Effector memory CD8-positive, alpha-beta T cell (primary cell): ENCODE measurements at regions not wholly inside any gene's neighbourhood (a gene's known extent, or its start where the extent isn't known, plus 50 kb on each side); places are given as distances from the start of the nearest gene placed in this dataset.
A peak's percentile ranks its signal among the peaks of the same experiment; 100 is the strongest.

Source experiments
- ATAC-seq: fragments of 150-1000 bp; cut with Tn5 transposase; replicated peaks from 2 replicates; pipeline ENCODE4 v1.10.0; 2021; ENCODE audit warnings: mild to moderate bottlenecking, moderate library complexity
- DNase-seq, 3 experiments: peaks; one replicate each; pipeline ENCODE4 v3.0.0; 2021
- H3K27ac Mint-ChIP-seq, 2 donors: one replicate each; pipeline ENCODE4 v1.8.0; 2022; ENCODE audit warnings: mild to moderate bottlenecking in 2 of 2, mixed read lengths in 2 of 2, moderate library complexity in 2 of 2
- H3K27me3 Mint-ChIP-seq, 2 donors: one replicate each; pipeline ENCODE4 v1.8.0; 2022; ENCODE audit warnings: mixed read lengths in 2 of 2
- H3K36me3 Mint-ChIP-seq: one replicate; pipeline ENCODE4 v1.8.0; 2022; ENCODE audit warnings: mild to moderate bottlenecking, moderate library complexity, mixed read lengths; ENCODE audit not compliant: insufficient read depth
- H3K4me1 Mint-ChIP-seq, 2 donors: one replicate each; pipeline ENCODE4 v1.8.0; 2022; ENCODE audit warnings: low read depth in 2 of 2, mixed read lengths in 2 of 2
- H3K4me3 Mint-ChIP-seq, 2 donors: one replicate each; pipeline ENCODE4 v1.8.0; 2022; ENCODE audit warnings: mild to moderate bottlenecking in 2 of 2, mixed read lengths in 2 of 2, moderate library complexity in 2 of 2
- H3K9me3 Mint-ChIP-seq, 2 donors: one replicate each; pipeline ENCODE4 v1.8.0; 2022; ENCODE audit warnings: mixed read lengths in 2 of 2

DNA sequence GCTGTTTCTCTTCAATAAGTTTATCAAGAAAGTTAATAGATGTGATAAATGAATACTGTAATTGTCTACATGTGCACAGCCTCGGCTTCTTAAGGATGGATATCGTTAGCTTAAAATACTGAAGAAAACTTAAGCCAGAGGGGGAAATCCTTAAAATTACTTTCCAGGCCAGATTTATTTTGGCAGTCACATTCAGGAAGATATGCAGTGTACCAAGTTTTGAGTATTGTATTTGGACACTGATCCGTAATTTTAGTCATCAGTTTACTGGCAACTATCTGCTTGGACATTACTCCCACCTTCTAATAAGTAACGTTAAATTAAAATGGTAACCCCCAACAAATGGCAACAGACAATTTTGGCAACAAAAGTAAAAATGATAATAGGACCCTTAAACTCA lies 770.0 kb upstream of the ZEB2 start:
- Mint-ChIP-seq H3K4me3 (no peak overlapping the region), H3K27me3 (peaks cover 0 to 7% of the 10 kb centered on the region in 2 donors), H3K27ac (no peak overlapping the region), H3K4me1 (no peaks in the 10 kb centered on the region), H3K9me3 (no peaks in the 10 kb centered on the region), H3K36me3 (no peaks in the 10 kb centered on the region)
- ATAC-seq (no peak), DNase-seq (no peak)

DNA sequence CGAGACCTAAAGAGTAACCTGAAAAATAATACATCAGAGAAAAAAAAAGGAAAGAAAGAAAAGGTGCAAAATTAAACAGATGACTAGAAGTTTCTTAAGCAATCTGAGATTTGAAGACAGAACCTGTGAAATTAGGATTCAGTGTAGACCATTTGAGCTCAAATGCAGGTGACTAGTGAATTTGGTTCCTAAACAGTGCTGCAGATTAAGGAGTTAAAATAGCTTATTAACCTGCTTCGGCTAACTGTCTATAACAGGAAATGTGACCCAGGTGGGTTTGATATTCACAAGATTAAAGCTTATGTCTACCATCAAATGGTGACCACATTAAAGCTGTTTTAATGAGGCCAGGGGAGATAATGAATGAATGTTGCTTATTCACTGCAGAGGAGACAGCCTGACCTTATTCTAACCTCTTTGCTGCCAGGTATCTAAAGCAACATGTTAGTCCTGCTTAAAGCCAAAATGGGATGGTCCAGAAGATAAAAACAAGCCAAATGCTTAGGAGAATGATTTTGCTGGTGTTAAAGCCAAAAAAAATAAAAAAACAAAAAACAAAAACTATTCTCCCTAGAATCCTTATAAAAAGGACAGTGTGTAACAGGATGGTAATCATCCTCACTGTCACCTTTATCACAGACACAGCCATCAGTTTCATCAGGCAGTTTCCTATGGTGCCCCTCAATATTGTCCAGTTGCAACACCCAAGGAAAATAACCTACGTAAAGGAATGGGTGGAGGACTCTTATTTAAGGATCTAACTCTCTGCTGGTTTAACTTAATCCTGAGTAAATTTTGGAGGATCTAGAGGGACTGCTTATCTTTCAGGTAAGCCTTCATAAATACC lies 769.0 kb upstream of the ZEB2 start:
- Mint-ChIP-seq H3K4me1 (no peaks in the 10 kb centered on the region), H3K4me3 (no peak overlapping the region), H3K27ac (no peak overlapping the region), H3K27me3 (peaks cover 0 to 10% of the 10 kb centered on the region in 2 donors), H3K36me3 (no peaks in the 10 kb centered on the region), H3K9me3 (no peaks in the 10 kb centered on the region)
- no peak for ATAC-seq
- no peak for DNase-seq

DNA sequence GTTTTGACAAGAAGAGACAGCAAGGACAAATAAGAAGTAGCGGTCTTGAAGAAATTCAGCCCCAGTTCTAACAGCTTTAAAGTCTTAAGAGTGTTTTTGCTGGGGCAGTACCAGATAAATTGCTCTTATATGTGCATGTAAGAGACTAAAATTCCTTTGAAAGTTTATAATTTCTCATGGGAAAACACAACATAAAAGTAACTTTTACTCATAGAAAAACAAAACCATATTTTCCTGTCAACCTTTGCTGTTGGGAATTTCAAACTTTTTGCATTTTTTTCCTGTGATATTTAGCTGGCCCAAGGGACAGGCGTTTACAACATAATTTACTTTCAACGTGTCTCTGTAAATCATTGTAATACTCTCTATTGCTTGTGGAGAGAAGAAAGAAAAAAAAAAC lies 767.8 kb upstream of the ZEB2 start:
- Mint-ChIP-seq H3K4me1 (no peaks in the 10 kb centered on the region), H3K9me3 (no peaks in the 10 kb centered on the region), H3K27me3 (peaks cover 0 to 10% of the 10 kb centered on the region in 2 donors), H3K4me3 (no peak overlapping the region), H3K36me3 (no peaks in the 10 kb centered on the region), H3K27ac (no peak overlapping the region)
- no peak for ATAC-seq
- no peak for DNase-seq

DNA sequence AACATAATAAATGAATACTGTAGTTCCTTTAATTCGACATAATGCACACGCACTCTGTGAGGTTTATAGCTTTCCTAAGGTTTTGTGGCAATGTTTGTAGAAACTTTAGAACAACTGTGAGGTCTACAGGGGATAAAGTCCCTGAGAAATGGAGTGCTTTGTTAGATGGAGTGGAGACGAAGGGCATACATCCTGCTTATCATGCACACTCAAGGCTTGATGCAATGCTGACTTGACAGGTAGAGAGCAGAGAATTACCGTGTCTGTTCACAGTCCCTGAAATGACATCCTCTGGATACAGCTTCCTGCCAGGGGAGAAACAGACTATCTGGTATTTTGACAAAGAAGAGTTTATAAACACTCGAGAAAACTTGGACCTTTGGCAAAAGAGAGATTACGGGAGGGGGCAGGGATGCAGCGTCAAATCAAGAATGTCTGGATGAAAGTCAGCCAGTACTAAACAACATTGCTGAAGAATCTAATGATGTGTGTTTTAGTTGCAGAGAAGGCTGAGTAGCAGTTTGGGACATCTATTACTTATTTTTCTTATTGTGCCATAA lies 766.9 kb upstream of the ZEB2 start:
- no peak overlapping the region for H3K27ac Mint-ChIP-seq
- DNase-seq (no peak), ATAC-seq (no peak)
- H3K4me1 Mint-ChIP-seq: no peaks in the 10 kb centered on the region
- H3K4me3 Mint-ChIP-seq: no peak overlapping the region
- peaks cover 0 to 10% of the 10 kb centered on the region in 2 donors for H3K27me3 Mint-ChIP-seq
- H3K9me3 Mint-ChIP-seq: no peaks in the 10 kb centered on the region
- no peaks in the 10 kb centered on the region for H3K36me3 Mint-ChIP-seq

DNA sequence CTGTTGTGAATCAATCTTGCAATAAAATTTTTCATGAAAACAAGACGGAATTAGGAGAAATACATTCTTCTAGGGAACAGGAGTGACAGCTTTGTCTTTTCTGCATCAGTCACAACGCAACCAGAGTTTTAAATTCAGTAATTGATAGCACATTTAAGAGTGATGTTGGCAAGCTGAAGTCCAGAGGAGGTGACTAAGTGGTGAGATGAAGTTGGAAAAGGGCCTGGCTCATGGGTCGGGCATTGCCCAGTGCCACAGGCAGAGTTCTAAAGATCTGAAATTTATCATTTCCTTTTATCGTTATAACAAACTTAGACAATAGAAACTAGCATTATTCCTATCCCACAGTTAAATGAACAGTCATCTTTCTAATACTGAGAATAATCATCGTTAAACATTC lies 764.6 kb upstream of the ZEB2 start:
- no peak overlapping the region for H3K4me3 Mint-ChIP-seq
- no peaks in the 10 kb centered on the region for H3K9me3 Mint-ChIP-seq
- H3K27me3 Mint-ChIP-seq: peaks cover 0 to 23% of the 10 kb centered on the region in 2 donors
- H3K36me3 Mint-ChIP-seq: no peaks in the 10 kb centered on the region
- ATAC-seq (no peak), DNase-seq (no peak)
- H3K4me1 Mint-ChIP-seq: no peaks in the 10 kb centered on the region
- H3K27ac Mint-ChIP-seq: no peak overlapping the region

DNA sequence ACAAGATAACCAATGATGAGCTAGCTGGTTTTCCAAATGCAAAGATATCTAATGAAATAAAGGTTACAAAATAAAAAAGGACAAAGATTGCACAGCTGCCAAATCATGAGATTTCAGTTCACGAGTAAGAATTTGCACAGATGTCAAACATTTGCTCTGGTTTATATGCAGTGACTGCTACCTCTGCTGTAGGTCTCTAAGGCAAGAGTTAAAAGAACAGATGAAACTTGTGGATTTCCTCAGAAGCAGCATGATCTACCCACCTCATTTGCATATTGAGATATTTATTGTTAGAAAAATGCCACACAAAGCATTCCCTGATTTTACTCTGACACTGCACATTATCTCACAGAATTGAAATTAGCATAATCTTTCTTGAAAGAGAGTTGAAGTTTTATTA lies 763.2 kb upstream of the ZEB2 start:
- Mint-ChIP-seq H3K9me3 (no peaks in the 10 kb centered on the region), H3K4me3 (no peak overlapping the region), H3K4me1 (no peaks in the 10 kb centered on the region), H3K36me3 (no peaks in the 10 kb centered on the region), H3K27ac (no peak overlapping the region), H3K27me3 (peaks cover 0 to 24% of the 10 kb centered on the region in 2 donors)
- ATAC-seq (no peak), DNase-seq (no peak)

DNA sequence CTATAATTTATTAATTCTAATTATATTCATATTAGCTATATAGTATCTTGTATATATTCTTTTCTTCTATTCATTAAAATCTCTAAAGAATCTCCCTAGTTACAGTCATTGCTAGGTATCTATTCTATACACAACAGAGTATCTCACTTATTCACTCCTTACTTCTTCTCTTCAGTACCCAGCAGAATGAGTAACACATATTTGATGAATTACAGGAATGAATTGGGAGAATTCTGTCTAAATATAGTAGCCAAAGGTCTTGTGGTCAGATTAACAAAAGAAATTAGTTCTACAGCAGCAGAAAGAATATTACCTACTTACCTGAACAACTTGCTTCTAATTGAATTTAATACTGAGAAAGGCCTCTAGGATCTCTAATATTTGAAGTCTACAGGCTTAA lies 758.0 kb upstream of the ZEB2 start:
- DNase-seq: no peak
- ATAC-seq: no peak
- peaks cover 6 to 20% of the 10 kb centered on the region in 2 donors for H3K27me3 Mint-ChIP-seq
- H3K4me3 Mint-ChIP-seq: no peak overlapping the region
- no peak overlapping the region for H3K27ac Mint-ChIP-seq
- no peaks in the 10 kb centered on the region for H3K9me3 Mint-ChIP-seq
- no peaks in the 10 kb centered on the region for H3K36me3 Mint-ChIP-seq
- H3K4me1 Mint-ChIP-seq: no peaks in the 10 kb centered on the region

DNA sequence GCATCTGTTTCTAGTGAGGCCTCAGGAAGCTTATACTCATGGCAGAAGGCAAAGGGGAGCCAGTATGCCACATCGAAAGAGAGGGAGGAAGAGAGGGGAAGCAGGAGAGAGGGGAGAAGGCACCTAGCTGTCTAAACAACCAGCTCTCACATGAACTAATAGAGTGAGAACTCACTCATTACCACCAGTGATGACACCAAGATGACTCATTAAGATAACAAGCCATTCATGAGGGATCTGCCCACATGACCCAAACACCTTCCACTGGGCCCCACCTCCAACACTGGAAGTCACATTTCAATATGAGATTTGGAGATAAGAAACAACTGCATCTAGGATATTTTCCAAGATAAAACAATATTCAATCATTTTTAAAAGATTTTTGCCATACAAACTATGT lies 753.9 kb upstream of the ZEB2 start:
- ATAC-seq (no peak), DNase-seq (no peak)
- peaks cover 5 to 6% of the 10 kb centered on the region in 2 donors for H3K27me3 Mint-ChIP-seq
- H3K4me3 Mint-ChIP-seq: no peak overlapping the region
- H3K27ac Mint-ChIP-seq: no peak overlapping the region
- no peaks in the 10 kb centered on the region for H3K4me1 Mint-ChIP-seq
- peaks cover 0 to 1% of the 10 kb centered on the region in 2 donors for H3K9me3 Mint-ChIP-seq
- no peaks in the 10 kb centered on the region for H3K36me3 Mint-ChIP-seq

DNA sequence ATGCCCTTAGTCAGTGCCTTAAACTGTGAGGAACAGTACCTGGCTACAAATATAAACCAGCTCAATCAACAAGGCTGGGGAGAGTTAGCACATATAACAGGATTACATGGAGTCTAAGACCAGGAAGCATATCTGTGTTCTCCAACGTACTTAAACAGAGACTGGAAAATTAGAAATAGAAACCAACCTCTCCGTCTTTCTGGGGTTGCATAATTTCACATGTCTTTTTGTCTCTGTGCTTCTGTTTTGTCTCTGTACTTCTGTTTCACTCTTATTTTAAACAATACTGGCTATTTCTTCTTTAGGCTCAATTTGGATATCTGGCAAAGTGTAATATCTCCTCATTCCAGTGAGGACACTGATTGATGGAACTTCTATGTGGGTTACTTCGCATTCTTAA lies 749.0 kb upstream of the ZEB2 start:
- H3K9me3 Mint-ChIP-seq: peaks cover 0 to 1% of the 10 kb centered on the region in 2 donors
- no peaks in the 10 kb centered on the region for H3K4me1 Mint-ChIP-seq
- no peaks in the 10 kb centered on the region for H3K36me3 Mint-ChIP-seq
- H3K4me3 Mint-ChIP-seq: no peak overlapping the region
- ATAC-seq: no peak
- H3K27ac Mint-ChIP-seq: no peak overlapping the region
- H3K27me3 Mint-ChIP-seq: peaks cover 0 to 12% of the 10 kb centered on the region in 2 donors
- DNase-seq: no peak

DNA sequence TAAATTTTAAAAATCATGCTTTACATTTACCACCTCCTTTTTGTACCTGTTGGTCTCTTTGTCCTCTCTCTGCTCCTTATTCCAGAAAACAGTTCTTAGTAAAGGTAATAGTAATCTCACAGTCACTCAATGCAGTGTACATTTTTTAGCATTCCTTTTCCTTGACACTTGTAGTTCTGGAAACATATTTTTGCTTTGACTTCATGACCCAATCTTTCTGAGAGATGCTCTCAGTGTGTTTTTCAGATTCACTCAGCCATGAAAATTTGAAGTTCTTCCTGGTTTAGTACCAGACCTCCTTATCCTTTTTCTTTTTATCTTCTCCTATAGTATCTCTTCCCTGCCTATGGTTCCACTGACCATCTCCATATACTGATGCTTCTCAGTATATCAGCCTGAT lies 747.5 kb upstream of the ZEB2 start:
- Mint-ChIP-seq H3K4me1 (no peaks in the 10 kb centered on the region), H3K4me3 (no peak overlapping the region), H3K27ac (no peak overlapping the region), H3K9me3 (no peaks in the 10 kb centered on the region), H3K36me3 (no peaks in the 10 kb centered on the region), H3K27me3 (peaks cover 0 to 12% of the 10 kb centered on the region in 2 donors)
- no peak for DNase-seq
- no peak for ATAC-seq

DNA sequence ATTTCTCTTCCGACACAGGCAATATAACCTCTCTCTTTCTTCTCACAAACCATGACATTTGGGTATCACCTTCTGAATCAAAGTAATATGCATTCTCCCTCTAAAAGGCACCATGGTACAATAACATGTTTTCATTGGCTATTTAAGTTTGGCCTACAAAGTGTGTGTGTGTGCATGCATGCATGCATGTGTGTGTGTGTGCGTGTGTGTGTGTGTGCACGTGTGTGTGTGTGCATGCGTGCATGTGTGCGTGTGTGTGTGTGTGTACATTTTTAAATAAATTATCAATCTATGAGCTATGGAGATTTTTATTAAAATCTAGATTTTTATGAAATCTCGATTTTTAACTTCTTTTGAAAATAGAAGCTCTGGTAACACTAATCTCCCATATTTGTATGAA lies 745.3 kb upstream of the ZEB2 start:
- no peak overlapping the region for H3K27ac Mint-ChIP-seq
- H3K4me1 Mint-ChIP-seq: peaks cover 0 to under 1% of the 10 kb centered on the region in 2 donors
- no peaks in the 10 kb centered on the region for H3K9me3 Mint-ChIP-seq
- ATAC-seq: no peak
- no peaks in the 10 kb centered on the region for H3K36me3 Mint-ChIP-seq
- no peak overlapping the region for H3K4me3 Mint-ChIP-seq
- DNase-seq: no peak
- H3K27me3 Mint-ChIP-seq: peaks cover 0 to 12% of the 10 kb centered on the region in 2 donors

DNA sequence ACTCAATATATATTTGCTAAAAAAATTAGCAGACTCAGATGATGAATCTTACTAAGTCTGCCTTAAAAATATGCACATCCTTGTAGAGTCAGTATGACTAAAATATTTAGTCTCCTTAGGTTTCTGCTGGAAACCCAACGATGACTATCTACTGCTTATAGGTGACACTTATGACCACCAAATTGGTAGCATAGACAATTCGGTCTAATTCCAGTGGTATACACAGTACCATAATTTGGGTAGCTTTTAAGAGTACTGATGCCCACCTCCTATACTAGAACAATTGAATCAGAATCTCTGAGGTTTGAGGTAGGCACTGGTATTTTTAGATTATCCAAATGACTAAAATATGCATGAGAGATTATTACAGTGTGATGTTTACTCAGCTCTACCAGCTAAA lies 740.8 kb upstream of the ZEB2 start:
- no peaks in the 10 kb centered on the region for H3K9me3 Mint-ChIP-seq
- H3K4me1 Mint-ChIP-seq: peaks cover 6 to 13% of the 10 kb centered on the region in 2 donors
- no peak overlapping the region for H3K27ac Mint-ChIP-seq
- H3K36me3 Mint-ChIP-seq: no peaks in the 10 kb centered on the region
- DNase-seq: no peak
- ATAC-seq: no peak
- no peak overlapping the region for H3K4me3 Mint-ChIP-seq
- peaks cover 0 to 11% of the 10 kb centered on the region in 2 donors for H3K27me3 Mint-ChIP-seq

DNA sequence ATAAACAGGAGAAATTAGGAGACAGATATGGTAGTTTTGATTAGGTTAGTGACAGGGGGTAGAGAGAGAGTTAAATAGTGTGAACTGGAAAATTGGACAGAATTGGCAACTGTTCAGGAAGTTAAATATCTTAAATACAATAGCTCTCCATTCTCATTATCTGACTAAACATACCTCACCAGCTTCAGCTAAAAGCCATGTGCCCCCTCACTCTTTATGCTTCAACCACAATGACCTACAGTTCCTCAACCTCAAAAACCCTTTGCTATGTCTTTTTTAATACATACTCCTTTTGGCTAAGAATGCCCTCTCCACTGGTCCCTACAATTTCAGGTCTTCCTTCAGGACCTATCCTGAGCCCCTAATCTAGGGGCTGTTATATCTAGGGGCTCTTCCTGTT lies 740.2 kb upstream of the ZEB2 start:
- H3K9me3 Mint-ChIP-seq: no peaks in the 10 kb centered on the region
- H3K4me3 Mint-ChIP-seq: no peak overlapping the region
- DNase-seq (no peak), ATAC-seq (no peak)
- H3K27me3 Mint-ChIP-seq: peaks cover 0 to 12% of the 10 kb centered on the region in 2 donors
- H3K27ac Mint-ChIP-seq: no peak overlapping the region
- peaks cover 6 to 13% of the 10 kb centered on the region in 2 donors for H3K4me1 Mint-ChIP-seq
- H3K36me3 Mint-ChIP-seq: no peaks in the 10 kb centered on the region

DNA sequence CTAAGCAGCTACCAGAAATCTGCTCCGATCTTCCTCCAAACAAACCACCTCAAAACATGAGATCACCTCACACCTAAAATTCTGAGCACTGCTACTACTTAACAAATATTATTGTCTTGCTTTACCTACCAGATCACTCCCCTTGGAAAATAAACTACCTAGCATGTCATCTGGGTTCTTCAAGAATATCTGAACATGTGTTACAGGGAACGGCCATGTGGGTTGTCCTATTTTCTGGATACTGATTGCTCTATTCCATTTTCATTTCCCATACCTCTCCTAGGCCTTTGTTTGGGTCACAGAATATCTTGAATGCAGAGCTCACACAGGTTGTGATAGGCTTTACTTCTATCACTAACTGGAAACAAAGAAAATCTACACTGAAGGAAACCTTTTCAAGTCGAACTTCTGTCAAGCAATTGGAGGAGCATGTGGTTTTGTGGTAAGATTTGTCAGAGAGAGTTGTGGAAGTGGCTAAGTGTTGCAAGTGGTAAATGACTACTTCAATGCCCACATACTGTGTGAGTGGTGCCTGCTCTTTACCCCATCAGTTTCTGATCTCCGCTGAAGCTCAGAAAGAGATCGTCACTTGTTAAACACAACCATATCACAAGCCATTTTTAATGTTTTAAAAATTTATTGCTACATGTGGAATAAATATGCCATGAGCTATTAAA lies 739.1 kb upstream of the ZEB2 start:
- Mint-ChIP-seq H3K4me3 (no peak overlapping the region), H3K36me3 (no peaks in the 10 kb centered on the region), H3K27me3 (peaks cover 0 to 17% of the 10 kb centered on the region in 2 donors), H3K4me1 (peaks cover 6 to 13% of the 10 kb centered on the region in 2 donors), H3K9me3 (no peaks in the 10 kb centered on the region), H3K27ac (no peak overlapping the region)
- DNase-seq: peak in 2 of 3 experiments; percentile 1 to 10
- ATAC-seq: peak; percentile 86
